A549 (cell line): ENCODE measurements at regions not wholly inside any gene's neighbourhood (a gene's known extent, or its start where the extent isn't known, plus 50 kb on each side); places are given as distances from the start of the nearest gene placed in this dataset.

ENCODE experiments used
- ATAC-seq, 2 experiments: fragments of 200-7000 bp in 1 of 2; fragments of >200 bp in 1 of 2; cut with Nextera tagmentation in 1 of 2; cut with Tn5 transposase in 1 of 2; 3 replicates each; pipeline versions ENCODE4 v1.8.0 to v1.9.1; 2018 to 2020; ENCODE audit warnings: mild to moderate bottlenecking in 1 of 2, moderate library complexity in 1 of 2
- CTCF ChIA-PET: fragments of 300-600 bp; sonication (Branson Sonifier 250); formaldehyde crosslinking; extraction: SDS; loops from one replicate; lab custom pipeline; 2021; ENCODE audit warnings: antibody characterized with exemption, inconsistent platforms; lab: Yijun Ruan, JAX
- POLR2A ChIA-PET: fragments of 350-600 bp; formaldehyde crosslinking; extraction: SDS; loops from one replicate; lab custom pipeline; 2021; ENCODE audit warnings: antibody characterized with exemption, inconsistent platforms; lab: Yijun Ruan, JAX
- DNase-seq, 2 experiments: peaks; one replicate each; pipeline versions ENCODE4 v3.0.0 to v3.0.0-alpha.2; 2011 to 2016; ENCODE audit warnings: low read depth in 1 of 2, low spot score in 1 of 2
- FAIRE-seq: peaks from 2 replicates; lab custom pipeline; 2011; peaks lifted over from hg19 to GRCh38; lab: Jason Lieb, UNC
- H3K27ac ChIP-seq, 2 experiments: fragments of >200 bp; sonication (Bioruptor Twin); formaldehyde crosslinking; 3 replicates each; pipeline ENCODE4 v1.5.1; 2016 to 2017
- H3K4me1 ChIP-seq: fragments of >200 bp; sonication (Bioruptor Twin); formaldehyde crosslinking; 3 replicates; pipeline ENCODE4 v1.6.1; 2016
- H3K4me2 ChIP-seq: fragments of >200 bp; sonication (Bioruptor Twin); formaldehyde crosslinking; 3 replicates; pipeline ENCODE4 v1.6.1; 2016
- H3K4me3 ChIP-seq: fragments of >200 bp; sonication (Bioruptor Twin); formaldehyde crosslinking; 3 replicates; pipeline ENCODE4 v1.5.1; 2016
- H3K9me3 ChIP-seq: fragments of >200 bp; sonication (Bioruptor Twin); formaldehyde crosslinking; 3 replicates; pipeline ENCODE4 v1.6.1; 2016
- BCL3 ChIP-seq: fragments of >200 bp; sonication (Bioruptor Twin); formaldehyde crosslinking; IDR thresholded peaks from 3 replicates; pipeline ENCODE4 v1.6.1; 2016
- CBX8 ChIP-seq: fragments of 200-600 bp; sonication (generic); IDR thresholded peaks from 2 replicates; pipeline ENCODE4 v1.6.1; 2016
- CEBPB ChIP-seq, 2 experiments: fragments of >200 bp in 1 of 2; sonication (Bioruptor Twin) in 1 of 2; formaldehyde crosslinking in 1 of 2; IDR thresholded peaks; 2 replicates each; pipeline ENCODE4 v1.6.1; 2012 to 2016
- CHD2 ChIP-seq: fragments of 150-350 bp; IDR thresholded peaks from 2 replicates; pipeline ENCODE4 v1.6.1; 2014; ENCODE audit warnings: low read length; ENCODE audit not compliant: partially characterized antibody
- CHD4 ChIP-seq: fragments of 200-600 bp; sonication (generic); IDR thresholded peaks from 2 replicates; pipeline ENCODE4 v1.6.1; 2016; ENCODE audit warnings: antibody characterized with exemption, mild to moderate bottlenecking, borderline replicate concordance
- EHMT2 ChIP-seq: fragments of 200-600 bp; sonication (generic); IDR thresholded peaks from 2 replicates; pipeline ENCODE4 v1.6.1; 2016; ENCODE audit warnings: antibody characterized with exemption, low read depth, mild to moderate bottlenecking, moderate library complexity
- EP300 ChIP-seq, 2 experiments: fragments of >200 bp; sonication (Bioruptor Twin); formaldehyde crosslinking; IDR thresholded peaks; 2 replicates in 1 of 2; 3 replicates in 1 of 2; pipeline ENCODE4 v1.6.1; 2016 to 2017
- FOSB ChIP-seq: fragments of 250-450 bp; sonication (Bioruptor Pico); IDR thresholded peaks from 2 replicates; pipeline ENCODE4 v1.5.0; 2020; ENCODE audit warnings: mild to moderate bottlenecking, moderate library complexity
- FOSL2 ChIP-seq, 2 experiments: fragments of 450-650 bp in 1 of 2; fragments of >200 bp in 1 of 2; sonication (Bioruptor Twin) in 1 of 2; formaldehyde crosslinking; IDR thresholded peaks; 2 replicates each; pipeline versions ENCODE4 v1.5.0 to v1.6.1; 2016 to 2020; ENCODE audit warnings: mild to moderate bottlenecking in 1 of 2, moderate library complexity in 1 of 2
- GATA3 ChIP-seq: IDR thresholded peaks from 2 replicates; pipeline ENCODE4 v1.6.1; 2012; ENCODE audit warnings: borderline replicate concordance
- HOXB13 ChIP-seq: fragments of 250-450 bp; sonication (Bioruptor Pico); IDR thresholded peaks from 2 replicates; pipeline ENCODE4 v1.5.0; 2020; ENCODE audit warnings: low read depth, mild to moderate bottlenecking, moderate library complexity
- MAFK ChIP-seq: fragments of 450-650 bp; IDR thresholded peaks from 2 replicates; pipeline ENCODE4 v1.6.1; 2014; ENCODE audit not compliant: partially characterized antibody
- MAX ChIP-seq: IDR thresholded peaks from 2 replicates; pipeline ENCODE4 v1.6.1; 2012
- NPAS2 ChIP-seq: fragments of 250-450 bp; sonication (Bioruptor Pico); IDR thresholded peaks from 2 replicates; pipeline ENCODE4 v1.8.0; 2022; ENCODE audit warnings: mild to moderate bottlenecking, moderate library complexity, borderline replicate concordance
- NR3C1 ChIP-seq: fragments of >200 bp; sonication (Bioruptor Twin); formaldehyde crosslinking; IDR thresholded peaks from 3 replicates; pipeline ENCODE4 v1.6.1; 2017
- PHF8 ChIP-seq: fragments of 200-600 bp; sonication (generic); IDR thresholded peaks from 2 replicates; pipeline ENCODE4 v1.6.1; 2016; ENCODE audit warnings: low read depth, mild to moderate bottlenecking, antibody characterized with exemption, moderate library complexity, borderline replicate concordance
- RARB ChIP-seq: fragments of 250-450 bp; sonication (Bioruptor Pico); IDR thresholded peaks from 2 replicates; pipeline ENCODE4 v1.8.0; 2021; ENCODE audit warnings: mild to moderate bottlenecking, moderate library complexity
- RFX5 ChIP-seq: fragments of 450-650 bp; IDR thresholded peaks from 2 replicates; pipeline ENCODE4 v1.7.1; 2014; ENCODE audit warnings: antibody characterized with exemption, mild to moderate bottlenecking, moderate library complexity
- RNF2 ChIP-seq: fragments of 200-600 bp; sonication (generic); IDR thresholded peaks from 2 replicates; pipeline ENCODE4 v1.6.1; 2016; ENCODE audit warnings: low read depth, mild to moderate bottlenecking, antibody characterized with exemption, moderate library complexity, borderline replicate concordance
- SMC3 ChIP-seq: fragments of >200 bp; sonication (Bioruptor Twin); formaldehyde crosslinking; IDR thresholded peaks from 3 replicates; pipeline ENCODE4 v1.6.1; 2018; ENCODE audit warnings: inconsistent platforms
- ZFP36 ChIP-seq: fragments of 450-650 bp; IDR thresholded peaks from 2 replicates; pipeline ENCODE4 v1.6.1; 2014; ENCODE audit warnings: borderline replicate concordance; ENCODE audit not compliant: partially characterized antibody
- ZSCAN20 ChIP-seq: fragments of 250-450 bp; sonication (Bioruptor Pico); IDR thresholded peaks from 2 replicates; pipeline ENCODE4 v1.8.0; 2022; ENCODE audit warnings: mild to moderate bottlenecking, moderate library complexity
- TF ChIP-seq, protein P1 (sequence below): fragments of 200-600 bp; sonication (generic); IDR thresholded peaks from 2 replicates; pipeline ENCODE4 v1.6.1; 2016; ENCODE audit warnings: antibody characterized with exemption, mild to moderate bottlenecking, moderate library complexity

GRCh38 chr1:209064850-209065706 is 518.4 kb upstream of the CAMK1G start (continued):
- no peak for TF ChIP-seq ZFP36

GRCh38 chr1:209072481-209072880 is 511.0 kb upstream of the CAMK1G start:
- ATAC-seq (no peak), FAIRE-seq (no peak), DNase-seq (no peak)
- POLR2A ChIA-PET, result no interaction called here
- Histone ChIP-seq H3K9me3 (no peaks in the 10 kb centered on the region), H3K27ac (no peak overlapping the region), H3K4me2 (no peak overlapping the region), H3K4me3 (no peak overlapping the region), H3K4me1 (peaks cover 12% of the 10 kb centered on the region; the same call in 1 of the 3 replicates)
- TF ChIP-seq RARB (CRISPR knock-in tag) (no peak), GATA3 (no peak), FOSB (CRISPR knock-in tag) (no peak), PHF8 (no peak), CEBPB (IDR thresholded peaks at IDR 0.05) (no peak), ZSCAN20 (CRISPR knock-in tag) (no peak), EP300 (IDR thresholded peaks at IDR 0.05) (no peak), RNF2 (no peak), HOXB13 (CRISPR knock-in tag) (no peak), SMC3 (no peak)
- TF ChIP-seq, protein P1, sequence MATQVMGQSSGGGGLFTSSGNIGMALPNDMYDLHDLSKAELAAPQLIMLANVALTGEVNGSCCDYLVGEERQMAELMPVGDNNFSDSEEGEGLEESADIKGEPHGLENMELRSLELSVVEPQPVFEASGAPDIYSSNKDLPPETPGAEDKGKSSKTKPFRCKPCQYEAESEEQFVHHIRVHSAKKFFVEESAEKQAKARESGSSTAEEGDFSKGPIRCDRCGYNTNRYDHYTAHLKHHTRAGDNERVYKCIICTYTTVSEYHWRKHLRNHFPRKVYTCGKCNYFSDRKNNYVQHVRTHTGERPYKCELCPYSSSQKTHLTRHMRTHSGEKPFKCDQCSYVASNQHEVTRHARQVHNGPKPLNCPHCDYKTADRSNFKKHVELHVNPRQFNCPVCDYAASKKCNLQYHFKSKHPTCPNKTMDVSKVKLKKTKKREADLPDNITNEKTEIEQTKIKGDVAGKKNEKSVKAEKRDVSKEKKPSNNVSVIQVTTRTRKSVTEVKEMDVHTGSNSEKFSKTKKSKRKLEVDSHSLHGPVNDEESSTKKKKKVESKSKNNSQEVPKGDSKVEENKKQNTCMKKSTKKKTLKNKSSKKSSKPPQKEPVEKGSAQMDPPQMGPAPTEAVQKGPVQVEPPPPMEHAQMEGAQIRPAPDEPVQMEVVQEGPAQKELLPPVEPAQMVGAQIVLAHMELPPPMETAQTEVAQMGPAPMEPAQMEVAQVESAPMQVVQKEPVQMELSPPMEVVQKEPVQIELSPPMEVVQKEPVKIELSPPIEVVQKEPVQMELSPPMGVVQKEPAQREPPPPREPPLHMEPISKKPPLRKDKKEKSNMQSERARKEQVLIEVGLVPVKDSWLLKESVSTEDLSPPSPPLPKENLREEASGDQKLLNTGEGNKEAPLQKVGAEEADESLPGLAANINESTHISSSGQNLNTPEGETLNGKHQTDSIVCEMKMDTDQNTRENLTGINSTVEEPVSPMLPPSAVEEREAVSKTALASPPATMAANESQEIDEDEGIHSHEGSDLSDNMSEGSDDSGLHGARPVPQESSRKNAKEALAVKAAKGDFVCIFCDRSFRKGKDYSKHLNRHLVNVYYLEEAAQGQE, result no peak
- CTCF ChIA-PET, result interaction anchor here (1.0 kb wide), 1 partner anchor 26 kb away, joined by 3 read pairs; no protein-coding TSS in a partner anchor

GRCh38 chr1:209073879-209074278 is 509.6 kb upstream of the CAMK1G start:
- H3K27ac ChIP-seq, result no peak overlapping the region
- no peak for DNase-seq
- H3K9me3 ChIP-seq, result no peaks in the 10 kb centered on the region
- H3K4me3 ChIP-seq, result no peak overlapping the region
- H3K4me1 ChIP-seq, result peaks cover 12% of the 10 kb centered on the region; the same call in 1 of the 3 replicates
- ATAC-seq, result no peak
- no peak overlapping the region for H3K4me2 ChIP-seq
- ChIA-PET POLR2A (no interaction called here), CTCF (no interaction called here)
- no peak for FAIRE-seq
- no peak for TF ChIP-seq GATA3
- TF ChIP-seq EHMT2, result no peak
- no peak for TF ChIP-seq FOSL2 (IDR thresholded peaks at IDR 0.05)
- TF ChIP-seq FOSL2 (CRISPR knock-in tag; IDR thresholded peaks at IDR 0.05), result no peak
- no peak for TF ChIP-seq CHD2
- TF ChIP-seq MAX, result no peak
- no peak for TF ChIP-seq HOXB13 (CRISPR knock-in tag)
- no peak for TF ChIP-seq SMC3
- no peak for TF ChIP-seq BCL3
- no peak for TF ChIP-seq RFX5
- no peak for TF ChIP-seq MAFK
- TF ChIP-seq PHF8, result no peak
- TF ChIP-seq NPAS2 (CRISPR knock-in tag), result no peak
- no peak for TF ChIP-seq CHD4
- TF ChIP-seq NR3C1, result no peak
- no peak for TF ChIP-seq CBX8
- no peak for TF ChIP-seq CEBPB (IDR thresholded peaks at IDR 0.05)
